ENCODE measurements at regions not wholly inside any gene's neighbourhood (a gene's known extent, or its start where the extent isn't known, plus 50 kb on each side); places are given as distances from the start of the nearest gene placed in this dataset.

DNA sequence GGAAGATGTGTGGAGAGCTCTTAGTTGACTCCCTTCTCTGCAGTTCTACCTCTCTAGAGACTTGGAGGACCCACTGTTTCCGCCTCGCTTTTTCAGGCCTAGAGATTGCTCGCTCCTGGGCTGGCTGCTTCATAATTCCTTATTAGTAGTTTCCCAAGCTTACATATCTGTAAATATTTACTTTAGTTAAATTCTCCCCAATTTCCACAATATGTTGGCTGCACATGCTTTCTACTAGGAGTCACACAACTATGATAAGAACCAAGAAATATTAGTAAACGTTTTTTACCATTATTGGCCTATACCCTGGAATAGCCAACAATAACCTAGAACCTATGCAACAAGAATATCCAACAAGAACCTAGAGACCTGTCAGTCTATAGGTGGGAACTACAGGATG lies 129.0 kb upstream of the RUNX1 start:
- H3K4me1 ChIP-seq (ENCODE audit: control insufficient read depth in 1 of 2, insufficient read depth in 2 of 2, low read length in 2 of 2), result no peaks in the 10 kb centered on the region
- no peak overlapping the region for H3K4me2 ChIP-seq (replicated peaks; ENCODE audit: extremely low read depth, low read length, poor library complexity, severe bottlenecking)
- no peak overlapping the region for H3K27ac ChIP-seq (ENCODE audit: low read depth in 1 of 2, low read length in 2 of 2)
- H3K27me3 ChIP-seq (ENCODE audit: control insufficient read depth in 2 of 2, insufficient read depth in 2 of 2, low read length in 2 of 2), result no peaks in the 10 kb centered on the region
- no peak overlapping the region for H2AFZ ChIP-seq (ENCODE audit: insufficient read depth, low read depth, low read length, poor library complexity, severe bottlenecking)
- no peaks in the 10 kb centered on the region for H3K9me3 ChIP-seq (replicated peaks in 1 of 2; ENCODE audit: control insufficient read depth in 1 of 2, insufficient read depth in 1 of 2, low read length in 2 of 2)
- H3K27ac Mint-ChIP-seq, result no peak overlapping the region
- H3K4me3 ChIP-seq (replicated peaks in 1 of 3; ENCODE audit: low read depth in 2 of 3, low read length in 3 of 3), result no peak overlapping the region
- no CpG with 5 or more reads among the region's 4 CpGs for WGBS (ENCODE audit: insufficient coverage)
- peaks cover 0 to 16% (median 8%) of the 10 kb centered on the region in 7 donors for H3K9me3 Mint-ChIP-seq
- TF ChIP-seq, protein P1, sequence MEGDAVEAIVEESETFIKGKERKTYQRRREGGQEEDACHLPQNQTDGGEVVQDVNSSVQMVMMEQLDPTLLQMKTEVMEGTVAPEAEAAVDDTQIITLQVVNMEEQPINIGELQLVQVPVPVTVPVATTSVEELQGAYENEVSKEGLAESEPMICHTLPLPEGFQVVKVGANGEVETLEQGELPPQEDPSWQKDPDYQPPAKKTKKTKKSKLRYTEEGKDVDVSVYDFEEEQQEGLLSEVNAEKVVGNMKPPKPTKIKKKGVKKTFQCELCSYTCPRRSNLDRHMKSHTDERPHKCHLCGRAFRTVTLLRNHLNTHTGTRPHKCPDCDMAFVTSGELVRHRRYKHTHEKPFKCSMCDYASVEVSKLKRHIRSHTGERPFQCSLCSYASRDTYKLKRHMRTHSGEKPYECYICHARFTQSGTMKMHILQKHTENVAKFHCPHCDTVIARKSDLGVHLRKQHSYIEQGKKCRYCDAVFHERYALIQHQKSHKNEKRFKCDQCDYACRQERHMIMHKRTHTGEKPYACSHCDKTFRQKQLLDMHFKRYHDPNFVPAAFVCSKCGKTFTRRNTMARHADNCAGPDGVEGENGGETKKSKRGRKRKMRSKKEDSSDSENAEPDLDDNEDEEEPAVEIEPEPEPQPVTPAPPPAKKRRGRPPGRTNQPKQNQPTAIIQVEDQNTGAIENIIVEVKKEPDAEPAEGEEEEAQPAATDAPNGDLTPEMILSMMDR (IDR thresholded peaks at IDR 0.05), result no peak
- no peaks in the 10 kb centered on the region for H3K79me2 ChIP-seq (ENCODE audit: insufficient read depth, low read length)
- H3K27me3 Mint-ChIP-seq (ENCODE audit: low read depth in 3 of 3), result peaks cover 0 to 1% (median 1%) of the 10 kb centered on the region in 3 donors
- intact Hi-C loops (cut with micrococcal nuclease), result no loop called here
- H3K9ac ChIP-seq (ENCODE audit: insufficient read depth, low read length, poor library complexity, severe bottlenecking), result no peak overlapping the region
- no peak for DNase-seq
- H3K36me3 ChIP-seq (replicated peaks in 1 of 2; ENCODE audit: control insufficient read depth in 1 of 2, insufficient read depth in 2 of 2, low read length in 2 of 2), result no peaks in the 10 kb centered on the region
- H3K4me3 Mint-ChIP-seq, result no peak overlapping the region
- H3K4me1 Mint-ChIP-seq, result no peaks in the 10 kb centered on the region
- H3K36me3 Mint-ChIP-seq, result peaks cover 0 to 2% of the 10 kb centered on the region in 2 donors
- no peaks in the 10 kb centered on the region for H4K20me1 ChIP-seq (ENCODE audit: insufficient read depth, low read length)

- Mint-ChIP-seq H3K4me1 (peaks cover 11% of the 10 kb centered on the region), H3K4me3 (no peak overlapping the region), H3K36me3 (peaks cover 0 to 2% of the 10 kb centered on the region in 2 donors), H3K27me3 (ENCODE audit: low read depth in 3 of 3) (no peaks in the 10 kb centered on the region), H3K9me3 (peaks cover 0 to 15% (median 9%) of the 10 kb centered on the region in 7 donors), H3K27ac (no peak overlapping the region)
- Histone ChIP-seq H2AFZ (ENCODE audit: insufficient read depth, low read depth, low read length, poor library complexity, severe bottlenecking) (no peak overlapping the region), H3K9ac (ENCODE audit: insufficient read depth, low read length, poor library complexity, severe bottlenecking) (no peak overlapping the region), H3K4me1 (ENCODE audit: control insufficient read depth in 1 of 2, insufficient read depth in 2 of 2, low read length in 2 of 2) (peaks cover 4 to 10% of the 10 kb centered on the region in 2 donors), H3K36me3 (replicated peaks in 1 of 2; ENCODE audit: control insufficient read depth in 1 of 2, insufficient read depth in 2 of 2, low read length in 2 of 2) (no peaks in the 10 kb centered on the region), H3K4me3 (replicated peaks in 1 of 3; ENCODE audit: low read depth in 2 of 3, low read length in 3 of 3) (no peak overlapping the region), H3K27me3 (ENCODE audit: control insufficient read depth in 2 of 2, insufficient read depth in 2 of 2, low read length in 2 of 2) (no peaks in the 10 kb centered on the region), H3K79me2 (ENCODE audit: insufficient read depth, low read length) (no peaks in the 10 kb centered on the region), H3K4me2 (replicated peaks; ENCODE audit: extremely low read depth, low read length, poor library complexity, severe bottlenecking) (no peak overlapping the region), H3K27ac (ENCODE audit: low read depth in 1 of 2, low read length in 2 of 2) (no peak overlapping the region), H3K9me3 (replicated peaks in 1 of 2; ENCODE audit: control insufficient read depth in 1 of 2, insufficient read depth in 1 of 2, low read length in 2 of 2) (no peaks in the 10 kb centered on the region), H4K20me1 (ENCODE audit: insufficient read depth, low read length) (no peaks in the 10 kb centered on the region)
- WGBS (ENCODE audit: insufficient coverage), result no CpG with 5 or more reads among the region's 2 CpGs
- intact Hi-C loops (cut with micrococcal nuclease), result no loop called here
- no peak for DNase-seq
- TF ChIP-seq, protein P1 (IDR thresholded peaks at IDR 0.05), result no peak
Observed at GRCh38 chr21:35172231-35172630, 123.1 kb upstream of the RUNX1 start.

All from CD14-positive monocyte (primary cell).